NT2/D1 (cell line): ENCODE measurements at regions not wholly inside any gene's neighbourhood (a gene's known extent, or its start where the extent isn't known, plus 50 kb on each side); places are given as distances from the start of the nearest gene placed in this dataset.

ENCODE experiments used
- SUZ12 ChIP-seq: IDR thresholded peaks from 2 replicates; pipeline ENCODE4 v1.6.1; 2011; ENCODE audit not compliant: insufficient read length, insufficient read depth; ENCODE audit errors: extremely low read depth
- ZNF274 ChIP-seq: IDR thresholded peaks from 2 replicates; pipeline ENCODE4 v1.6.1; 2011; ENCODE audit warnings: mild to moderate bottlenecking, low read depth, low read length

DNA sequence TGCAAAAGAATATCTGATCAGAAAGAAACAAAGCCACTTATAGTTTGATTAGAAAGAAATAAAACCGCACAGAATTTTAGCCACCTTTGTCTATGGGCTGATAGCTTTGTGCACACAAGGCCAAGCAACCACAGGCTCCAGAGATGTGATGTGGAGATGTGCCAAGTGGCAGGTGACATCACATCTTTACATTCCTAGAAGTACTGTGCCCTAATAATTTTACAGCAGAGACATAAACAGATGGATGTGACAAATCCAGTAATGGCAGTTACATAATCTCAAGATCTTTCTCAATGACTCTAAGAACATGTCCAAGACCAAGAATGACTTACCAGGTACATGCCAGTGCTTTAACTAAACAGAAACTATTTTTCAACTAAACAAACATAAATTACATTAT lies 159.5 kb downstream of the LTN1 start:
- no peak for TF ChIP-seq SUZ12
- TF ChIP-seq ZNF274, result no peak
